ENCODE measurements at regions not wholly inside any gene's neighbourhood (a gene's known extent, or its start where the extent isn't known, plus 50 kb on each side); places are given as distances from the start of the nearest gene placed in this dataset.

GRCh38 chr20:29296256-29297230 is 1960.9 kb upstream of the DEFB115 start:
- TF ChIP-seq CTCF (IDR thresholded peaks at IDR 0.05; ENCODE audit: insufficient read depth, low read length) = no peak
- DNase-seq (ENCODE audit: low read depth) = no peak
- no peak overlapping the region for H3K4me3 ChIP-seq (ENCODE audit: low read depth, low read length)

GRCh38 chr20:29297411-29298270 is 1959.8 kb upstream of the DEFB115 start:
- DNase-seq (ENCODE audit: low read depth) = no peak
- no peak overlapping the region for H3K4me3 ChIP-seq (ENCODE audit: low read depth, low read length)
- no peak for TF ChIP-seq CTCF (IDR thresholded peaks at IDR 0.05; ENCODE audit: insufficient read depth, low read length)

DNA sequence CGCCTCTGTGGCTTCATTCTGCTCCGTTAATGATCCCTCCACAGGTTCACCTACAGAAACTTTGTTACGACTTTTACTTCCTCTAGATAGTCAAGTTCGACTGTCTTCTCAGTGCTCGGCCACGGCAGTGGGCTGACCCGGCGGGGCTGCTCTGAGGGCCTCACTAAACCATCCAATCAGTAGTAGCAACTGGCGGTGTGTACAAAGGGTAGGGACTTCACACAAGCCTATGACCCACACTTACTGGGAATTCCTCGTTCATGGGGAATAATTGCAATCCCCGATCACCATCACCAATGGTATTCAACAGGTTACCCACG is 1959.2 kb upstream of the DEFB115 start:
- H3K4me3 ChIP-seq (ENCODE audit: low read depth, low read length) = no peak overlapping the region
- no peak for TF ChIP-seq CTCF (IDR thresholded peaks at IDR 0.05; ENCODE audit: insufficient read depth, low read length)
- DNase-seq (ENCODE audit: low read depth) = no peak

DNA sequence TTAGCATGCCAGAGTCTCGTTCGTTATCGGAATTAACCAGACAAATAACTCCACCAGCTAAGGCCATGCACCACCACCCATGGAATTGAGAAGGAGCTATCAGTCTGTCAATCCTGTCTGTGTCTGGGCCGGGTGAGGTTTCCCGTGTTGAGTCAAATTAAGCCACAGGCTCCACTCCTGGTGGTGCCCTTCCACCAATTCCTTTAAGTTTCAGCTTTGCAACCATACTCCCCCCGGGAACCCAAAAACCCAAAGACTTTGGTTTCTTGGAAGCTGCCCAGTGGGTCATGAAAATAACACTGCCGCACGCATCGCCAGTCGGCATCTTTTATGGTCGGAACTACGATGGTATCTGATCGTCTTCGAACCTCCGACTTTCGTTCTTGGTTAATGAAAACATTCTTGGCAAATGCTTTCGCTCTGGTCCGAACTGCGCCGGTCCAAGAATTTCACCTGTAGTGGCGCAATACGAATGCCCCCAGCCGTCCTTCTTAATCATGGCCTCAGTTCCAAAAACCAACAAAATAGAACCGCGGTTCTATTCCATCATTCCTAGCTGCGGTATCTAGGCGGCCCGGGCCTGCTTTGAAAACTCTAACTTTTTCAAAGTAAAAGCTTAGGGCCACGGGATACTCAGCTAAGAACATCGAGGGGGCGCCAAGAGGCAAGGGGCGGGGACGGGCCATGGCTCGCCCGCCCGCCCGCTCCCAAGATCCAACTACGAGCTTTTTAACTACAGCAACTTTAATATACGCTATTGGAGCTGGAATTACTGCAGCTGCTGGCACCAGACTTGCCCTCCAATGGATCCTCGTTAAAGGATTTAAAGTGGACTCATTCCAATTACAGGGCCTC is 1958.5 kb upstream of the DEFB115 start:
- TF ChIP-seq CTCF (IDR thresholded peaks at IDR 0.05; ENCODE audit: insufficient read depth, low read length) = no peak
- no peak overlapping the region for H3K4me3 ChIP-seq (ENCODE audit: low read depth, low read length)
- DNase-seq (ENCODE audit: low read depth) = peak; percentile 27

GRCh38 chr20:29299811-29300578 is 1957.5 kb upstream of the DEFB115 start:
- H3K4me3 ChIP-seq (ENCODE audit: low read depth, low read length) = no peak overlapping the region
- TF ChIP-seq CTCF (IDR thresholded peaks at IDR 0.05; ENCODE audit: insufficient read depth, low read length) = no peak
- DNase-seq (ENCODE audit: low read depth) = no peak
